Panc1 (cell line): ENCODE measurements at regions not wholly inside any gene's neighbourhood (a gene's known extent, or its start where the extent isn't known, plus 50 kb on each side); places are given as distances from the start of the nearest gene placed in this dataset.

Experiments
- ATAC-seq: fragments of 200-7000 bp; cut with Tn5 transposase; 2 replicates; pipeline ENCODE4 v1.9.1; 2020; ENCODE audit warnings: mild to moderate bottlenecking, moderate library complexity
- BruUV-seq: library from RNA; stranded (reverse); fragments of 400-500 nt; replicated peaks from 2 replicates; lab custom pipeline; 2021; lab: Mats Ljungman, UMichigan
- CTCF ChIA-PET: fragments of 300-600 bp; sonication (Branson Sonifier 250); formaldehyde crosslinking; loops from one replicate; lab custom pipeline; 2022; ENCODE audit warnings: antibody characterized with exemption; lab: Charles Lee
- POLR2A ChIA-PET: fragments of 300-600 bp; sonication (Branson Sonifier 250); formaldehyde crosslinking; loops from one replicate; lab custom pipeline; 2022; ENCODE audit warnings: antibody characterized with exemption; lab: Charles Lee
- DNase-seq: peaks from one replicate; pipeline ENCODE4 v3.0.0-alpha.2; 2010; ENCODE audit warnings: low read depth, low spot score
- H3K27ac ChIP-seq: 2 replicates; pipeline ENCODE4 v1.5.1; 2011; ENCODE audit warnings: mild to moderate bottlenecking, low read length, inconsistent platforms
- H3K27me3 ChIP-seq: fragments of 200-500 bp; sonication (Bioruptor generic); 2 replicates; pipeline ENCODE4 v1.6.0; 2014; ENCODE audit warnings: low read length, inconsistent platforms; ENCODE audit not compliant: control insufficient read depth, insufficient read depth
- H3K36me3 ChIP-seq: fragments of 200-500 bp; sonication (Bioruptor generic); 2 replicates; pipeline ENCODE4 v1.5.1; 2014; ENCODE audit warnings: inconsistent platforms, mild to moderate bottlenecking, low read length, moderate library complexity; ENCODE audit not compliant: control insufficient read depth, insufficient read depth
- H3K4me1 ChIP-seq: 2 replicates; pipeline ENCODE4 v1.5.1; 2011; ENCODE audit warnings: inconsistent platforms, mild to moderate bottlenecking, low read length, moderate library complexity; ENCODE audit not compliant: control insufficient read depth, insufficient read depth
- H3K4me3 ChIP-seq, 2 experiments: 2 replicates each; pipeline ENCODE4 v1.5.1; 2011 to 2012; ENCODE audit warnings: low read depth in 2 of 2, low read length in 2 of 2, mild to moderate bottlenecking in 2 of 2, inconsistent platforms in 1 of 2, moderate library complexity in 1 of 2
- H3K9me3 ChIP-seq: fragments of 200-500 bp; sonication (Bioruptor generic); 2 replicates; pipeline ENCODE4 v1.5.1; 2014; ENCODE audit warnings: low read depth, mild to moderate bottlenecking, inconsistent platforms, low read length, moderate library complexity; ENCODE audit not compliant: control insufficient read depth, insufficient read depth
- POLR2AphosphoS5 ChIP-seq: IDR thresholded peaks from 2 replicates; pipeline ENCODE4 v1.6.1; 2012; ENCODE audit warnings: mild to moderate bottlenecking, low read depth, low read length, moderate library complexity
- SIN3A ChIP-seq: IDR thresholded peaks from 2 replicates; pipeline ENCODE4 v1.6.1; 2012; ENCODE audit warnings: low read depth, mild to moderate bottlenecking, low read length, moderate library complexity, borderline replicate concordance; ENCODE audit not compliant: insufficient read depth
- TCF7L2 ChIP-seq: IDR thresholded peaks from 2 replicates; pipeline ENCODE4 v1.6.1; 2011; ENCODE audit warnings: mild to moderate bottlenecking, low read depth, low read length, inconsistent platforms
- in situ Hi-C: cut with HindIII; loops from 2 replicates; pipeline ENCODE4 v1.10.0; 2016; ENCODE audit warnings: low sequenced_read_pairs, low pct_unique_long_range_greater_than_20kb
- intact Hi-C: fragments of 100-400 bp; cut with micrococcal nuclease; formaldehyde crosslinking; loops from one replicate; pipeline ENCODE4 v1.10.0; 2022; ENCODE audit not compliant: unreplicated experiment
- TF ChIP-seq, protein P1 (sequence below), 2 experiments: IDR thresholded peaks; 2 replicates each; pipeline ENCODE4 v1.6.1; 2011 to 2012; ENCODE audit warnings: low read depth in 2 of 2, control low read depth in 1 of 2, low read length in 1 of 2, mild to moderate bottlenecking in 1 of 2, moderate library complexity in 1 of 2; ENCODE audit not compliant: insufficient read depth in 1 of 2
- TF ChIP-seq, protein P2 (sequence below): fragments of 450-650 bp; IDR thresholded peaks from 2 replicates; pipeline ENCODE4 v1.5.1; 2017; ENCODE audit warnings: mild to moderate bottlenecking

DNA sequence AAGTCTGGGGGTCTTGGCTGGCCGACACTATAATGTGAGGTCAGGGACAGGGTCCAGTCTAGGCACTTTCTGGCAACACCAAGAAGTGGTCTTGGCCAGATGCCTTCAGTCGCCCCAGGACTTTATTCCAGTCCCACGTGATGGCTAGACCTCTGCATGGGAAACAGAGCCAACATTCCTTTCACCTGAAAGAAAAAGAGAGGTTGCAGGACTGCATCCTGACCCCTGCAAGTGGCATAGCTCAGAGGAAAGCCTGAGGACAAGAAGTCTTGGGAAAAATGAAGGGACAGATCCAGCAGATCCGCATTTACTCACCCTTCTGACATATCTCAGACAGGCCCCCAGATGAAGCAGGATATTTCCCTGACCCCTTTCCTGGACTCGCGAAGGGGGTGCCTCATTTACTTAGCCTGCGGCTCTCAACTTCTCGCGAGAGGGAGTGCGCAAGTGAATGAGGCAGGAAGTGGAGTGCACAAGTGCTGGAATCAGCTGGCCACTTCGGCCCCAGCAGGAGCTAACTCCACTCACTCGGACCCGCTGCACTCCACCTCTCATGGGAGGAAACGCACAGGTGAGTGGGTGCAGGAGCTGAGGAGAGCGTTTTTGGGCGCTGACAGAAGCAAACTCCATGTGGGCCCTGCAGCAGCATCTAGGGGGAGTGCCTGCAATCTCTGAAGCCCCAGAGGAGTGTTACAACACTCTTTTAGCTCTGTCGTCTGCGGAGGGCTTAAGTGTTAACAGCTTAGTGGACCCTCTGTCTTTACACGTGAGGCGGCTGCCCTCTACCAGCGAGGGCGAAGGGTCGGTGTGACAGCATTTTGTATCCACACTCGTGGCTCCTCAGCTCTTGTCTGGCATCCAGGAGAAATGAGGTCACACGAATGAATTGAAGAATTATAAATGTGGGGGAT lies 916.2 kb upstream of the GHITM start:
- H3K9me3 ChIP-seq: no peaks in the 10 kb centered on the region
- H3K36me3 ChIP-seq: no peaks in the 10 kb centered on the region
- intact Hi-C loops (no loop called here), in situ Hi-C loops (no loop called here)
- DNase-seq (no peak), ATAC-seq (no peak)
- ChIA-PET POLR2A (no interaction called here), CTCF (no interaction called here)
- BruUV-seq: no TSS peak
- H3K27me3 ChIP-seq: no peaks in the 10 kb centered on the region
- no peak overlapping the region for H3K4me3 ChIP-seq
- TF ChIP-seq, protein P1, sequence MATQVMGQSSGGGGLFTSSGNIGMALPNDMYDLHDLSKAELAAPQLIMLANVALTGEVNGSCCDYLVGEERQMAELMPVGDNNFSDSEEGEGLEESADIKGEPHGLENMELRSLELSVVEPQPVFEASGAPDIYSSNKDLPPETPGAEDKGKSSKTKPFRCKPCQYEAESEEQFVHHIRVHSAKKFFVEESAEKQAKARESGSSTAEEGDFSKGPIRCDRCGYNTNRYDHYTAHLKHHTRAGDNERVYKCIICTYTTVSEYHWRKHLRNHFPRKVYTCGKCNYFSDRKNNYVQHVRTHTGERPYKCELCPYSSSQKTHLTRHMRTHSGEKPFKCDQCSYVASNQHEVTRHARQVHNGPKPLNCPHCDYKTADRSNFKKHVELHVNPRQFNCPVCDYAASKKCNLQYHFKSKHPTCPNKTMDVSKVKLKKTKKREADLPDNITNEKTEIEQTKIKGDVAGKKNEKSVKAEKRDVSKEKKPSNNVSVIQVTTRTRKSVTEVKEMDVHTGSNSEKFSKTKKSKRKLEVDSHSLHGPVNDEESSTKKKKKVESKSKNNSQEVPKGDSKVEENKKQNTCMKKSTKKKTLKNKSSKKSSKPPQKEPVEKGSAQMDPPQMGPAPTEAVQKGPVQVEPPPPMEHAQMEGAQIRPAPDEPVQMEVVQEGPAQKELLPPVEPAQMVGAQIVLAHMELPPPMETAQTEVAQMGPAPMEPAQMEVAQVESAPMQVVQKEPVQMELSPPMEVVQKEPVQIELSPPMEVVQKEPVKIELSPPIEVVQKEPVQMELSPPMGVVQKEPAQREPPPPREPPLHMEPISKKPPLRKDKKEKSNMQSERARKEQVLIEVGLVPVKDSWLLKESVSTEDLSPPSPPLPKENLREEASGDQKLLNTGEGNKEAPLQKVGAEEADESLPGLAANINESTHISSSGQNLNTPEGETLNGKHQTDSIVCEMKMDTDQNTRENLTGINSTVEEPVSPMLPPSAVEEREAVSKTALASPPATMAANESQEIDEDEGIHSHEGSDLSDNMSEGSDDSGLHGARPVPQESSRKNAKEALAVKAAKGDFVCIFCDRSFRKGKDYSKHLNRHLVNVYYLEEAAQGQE (IDR thresholded peaks at IDR 0.05; ENCODE audit: insufficient read depth in 1 of 2, low read depth in 2 of 2, low read length in 1 of 2): no peak
- TF ChIP-seq, protein P2, sequence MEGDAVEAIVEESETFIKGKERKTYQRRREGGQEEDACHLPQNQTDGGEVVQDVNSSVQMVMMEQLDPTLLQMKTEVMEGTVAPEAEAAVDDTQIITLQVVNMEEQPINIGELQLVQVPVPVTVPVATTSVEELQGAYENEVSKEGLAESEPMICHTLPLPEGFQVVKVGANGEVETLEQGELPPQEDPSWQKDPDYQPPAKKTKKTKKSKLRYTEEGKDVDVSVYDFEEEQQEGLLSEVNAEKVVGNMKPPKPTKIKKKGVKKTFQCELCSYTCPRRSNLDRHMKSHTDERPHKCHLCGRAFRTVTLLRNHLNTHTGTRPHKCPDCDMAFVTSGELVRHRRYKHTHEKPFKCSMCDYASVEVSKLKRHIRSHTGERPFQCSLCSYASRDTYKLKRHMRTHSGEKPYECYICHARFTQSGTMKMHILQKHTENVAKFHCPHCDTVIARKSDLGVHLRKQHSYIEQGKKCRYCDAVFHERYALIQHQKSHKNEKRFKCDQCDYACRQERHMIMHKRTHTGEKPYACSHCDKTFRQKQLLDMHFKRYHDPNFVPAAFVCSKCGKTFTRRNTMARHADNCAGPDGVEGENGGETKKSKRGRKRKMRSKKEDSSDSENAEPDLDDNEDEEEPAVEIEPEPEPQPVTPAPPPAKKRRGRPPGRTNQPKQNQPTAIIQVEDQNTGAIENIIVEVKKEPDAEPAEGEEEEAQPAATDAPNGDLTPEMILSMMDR: no peak
- no peak for TF ChIP-seq SIN3A
- no peak for TF ChIP-seq TCF7L2
- no peaks in the 10 kb centered on the region for H3K4me1 ChIP-seq
- no peak overlapping the region for H3K27ac ChIP-seq

DNA sequence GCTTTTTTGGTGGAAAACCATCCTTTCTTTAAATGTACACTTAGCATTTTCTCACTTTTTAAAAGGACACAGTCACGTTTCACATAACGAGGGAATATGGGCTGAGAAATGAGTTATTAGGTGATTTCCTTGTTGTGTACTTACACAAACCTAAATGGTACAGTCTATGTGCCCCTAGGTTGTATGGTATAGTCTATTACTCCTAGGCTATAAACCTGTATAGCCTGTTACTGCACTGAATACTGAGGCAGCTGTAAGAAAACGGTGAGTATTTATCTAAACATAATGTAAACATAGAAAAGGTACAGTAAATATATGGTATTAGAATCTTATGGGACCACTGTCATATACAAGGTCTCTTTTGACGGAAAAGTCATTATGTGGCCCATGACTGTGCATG lies 913.5 kb upstream of the GHITM start:
- no peak overlapping the region for H3K4me3 ChIP-seq
- TF ChIP-seq, protein P1 (IDR thresholded peaks at IDR 0.05; ENCODE audit: insufficient read depth in 1 of 2, low read depth in 2 of 2, low read length in 1 of 2): no peak
- TF ChIP-seq POLR2AphosphoS5: no peak
- TF ChIP-seq SIN3A: no peak
- no peak for TF ChIP-seq TCF7L2
- TF ChIP-seq, protein P2: no peak
- in situ Hi-C loops: no loop called here
- no peaks in the 10 kb centered on the region for H3K4me1 ChIP-seq
- POLR2A ChIA-PET: no interaction called here
- no peaks in the 10 kb centered on the region for H3K27me3 ChIP-seq
- DNase-seq (no peak), ATAC-seq (no peak)
- CTCF ChIA-PET: no interaction called here
- H3K9me3 ChIP-seq: no peaks in the 10 kb centered on the region
- no TSS peak for BruUV-seq
- intact Hi-C loops: no loop called here
- H3K36me3 ChIP-seq: no peaks in the 10 kb centered on the region
- H3K27ac ChIP-seq: no peak overlapping the region
